ENCODE measurements at regions not wholly inside any gene's neighbourhood (a gene's known extent, or its start where the extent isn't known, plus 50 kb on each side); places are given as distances from the start of the nearest gene placed in this dataset.

DNA sequence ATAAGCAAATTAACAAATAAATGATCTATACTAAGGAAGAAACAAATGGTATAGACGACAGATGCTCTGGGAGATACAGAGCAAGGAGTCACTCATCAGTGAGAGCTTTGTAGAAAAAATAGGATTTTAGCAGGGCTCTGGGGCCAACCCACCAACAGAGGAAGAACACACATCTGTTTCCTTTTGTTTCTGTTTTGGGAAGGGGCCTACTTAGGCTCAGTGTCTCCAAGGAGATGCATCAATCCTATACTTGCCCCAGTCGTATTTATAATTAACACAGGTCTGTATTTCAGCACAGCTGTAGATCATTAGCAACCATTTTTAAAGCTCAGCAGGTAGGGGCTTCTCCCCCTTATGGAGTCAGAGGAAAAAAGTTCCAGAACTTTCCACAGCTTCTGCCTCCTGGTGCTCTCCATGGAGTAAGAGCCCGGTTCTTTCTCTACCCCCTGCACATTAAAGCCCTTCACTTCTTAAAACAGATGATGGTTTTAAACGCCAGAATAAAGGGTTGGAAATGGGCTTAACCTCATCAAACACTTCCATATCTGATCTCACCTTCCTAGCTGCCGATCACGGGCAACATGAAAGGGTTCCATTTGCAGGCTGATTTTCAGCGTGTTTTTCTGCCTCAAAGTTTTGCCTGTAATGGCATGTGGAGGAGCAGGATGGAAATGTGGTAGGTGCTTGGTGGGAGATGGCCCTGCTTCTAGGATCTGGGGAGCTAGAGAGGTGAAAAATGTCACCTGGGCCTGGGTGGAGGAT is 291.7 kb downstream of the TCF7L2 start:
- TF ChIP-seq, protein P1, sequence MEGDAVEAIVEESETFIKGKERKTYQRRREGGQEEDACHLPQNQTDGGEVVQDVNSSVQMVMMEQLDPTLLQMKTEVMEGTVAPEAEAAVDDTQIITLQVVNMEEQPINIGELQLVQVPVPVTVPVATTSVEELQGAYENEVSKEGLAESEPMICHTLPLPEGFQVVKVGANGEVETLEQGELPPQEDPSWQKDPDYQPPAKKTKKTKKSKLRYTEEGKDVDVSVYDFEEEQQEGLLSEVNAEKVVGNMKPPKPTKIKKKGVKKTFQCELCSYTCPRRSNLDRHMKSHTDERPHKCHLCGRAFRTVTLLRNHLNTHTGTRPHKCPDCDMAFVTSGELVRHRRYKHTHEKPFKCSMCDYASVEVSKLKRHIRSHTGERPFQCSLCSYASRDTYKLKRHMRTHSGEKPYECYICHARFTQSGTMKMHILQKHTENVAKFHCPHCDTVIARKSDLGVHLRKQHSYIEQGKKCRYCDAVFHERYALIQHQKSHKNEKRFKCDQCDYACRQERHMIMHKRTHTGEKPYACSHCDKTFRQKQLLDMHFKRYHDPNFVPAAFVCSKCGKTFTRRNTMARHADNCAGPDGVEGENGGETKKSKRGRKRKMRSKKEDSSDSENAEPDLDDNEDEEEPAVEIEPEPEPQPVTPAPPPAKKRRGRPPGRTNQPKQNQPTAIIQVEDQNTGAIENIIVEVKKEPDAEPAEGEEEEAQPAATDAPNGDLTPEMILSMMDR (IDR thresholded peaks at IDR 0.05), result no peak
- TF ChIP-seq POLR2AphosphoS5 (IDR thresholded peaks at IDR 0.05; ENCODE audit: low read depth, low read length), result no peak
- TF ChIP-seq TCF7L2 (IDR thresholded peaks at IDR 0.05; ENCODE audit: low read depth, low read length), result no peak
